Neural cell (in vitro differentiated cells): ENCODE measurements at regions not wholly inside any gene's neighbourhood (a gene's known extent, or its start where the extent isn't known, plus 50 kb on each side); places are given as distances from the start of the nearest gene placed in this dataset.

Experiments used
- CTCF ChIP-seq: fragments of 450-650 bp; IDR thresholded peaks from 2 replicates; pipeline ENCODE4 v1.5.1; 2014; ENCODE audit warnings: antibody characterized with exemption, mild to moderate bottlenecking, moderate library complexity; ENCODE audit not compliant: poor library complexity, severe bottlenecking
- EP300 ChIP-seq: fragments of 450-650 bp; conservative IDR thresholded peaks from 2 replicates; pipeline ENCODE4 v1.6.1; 2014; ENCODE audit warnings: antibody characterized with exemption, mild to moderate bottlenecking, moderate library complexity; ENCODE audit not compliant: poor library complexity, severe bottlenecking
- EZH2 ChIP-seq: fragments of 200-600, 300-800 bp; shearing (Covaris generic), sonication (generic); IDR thresholded peaks from 2 replicates; pipeline ENCODE4 v1.6.1; 2014; ENCODE audit warnings: antibody characterized with exemption, low read length, borderline replicate concordance, mild to moderate bottlenecking; ENCODE audit not compliant: insufficient read depth, poor library complexity, severe bottlenecking
- MXI1 ChIP-seq: fragments of 450-650 bp; conservative IDR thresholded peaks from 2 replicates; pipeline ENCODE4 v1.6.1; 2014; ENCODE audit warnings: antibody characterized with exemption, mild to moderate bottlenecking; ENCODE audit not compliant: poor library complexity, severe bottlenecking
- POLR2AphosphoS5 ChIP-seq: IDR thresholded peaks from 2 replicates; pipeline ENCODE4 v1.6.1; 2012
- RAD21 ChIP-seq: fragments of 450-650 bp; conservative IDR thresholded peaks from 2 replicates; pipeline ENCODE4 v1.6.1; 2014; ENCODE audit warnings: antibody characterized with exemption, mild to moderate bottlenecking, moderate library complexity
- REST ChIP-seq: IDR thresholded peaks from 2 replicates; pipeline ENCODE4 v1.6.1; 2012; ENCODE audit warnings: borderline replicate concordance
- TAF1 ChIP-seq: IDR thresholded peaks from 2 replicates; pipeline ENCODE4 v1.6.1; 2012; ENCODE audit warnings: low read depth

- TF ChIP-seq CTCF (no peak), EP300 (no peak), POLR2AphosphoS5 (no peak), REST (no peak), TAF1 (no peak), EZH2 (no peak), RAD21 (no peak), MXI1 (no peak)
Measured at GRCh38 chr18:25423760-25424159, 71.8 kb upstream of the ZNF521 start.
